Right lobe of liver (tissue), 6 donors: ENCODE measurements at regions not wholly inside any gene's neighbourhood (a gene's known extent, or its start where the extent isn't known, plus 50 kb on each side); places are given as distances from the start of the nearest gene placed in this dataset.

Experiments used
- ATAC-seq, 4 donors: fragments of 200-7000 bp; cut with Tn5 transposase; one replicate each; pipeline ENCODE4 v1.9.1; 2020; ENCODE audit warnings: mild to moderate bottlenecking in 4 of 4, moderate library complexity in 4 of 4
- DNase-seq, 3 donors: peaks; one replicate each; pipeline ENCODE4 v3.0.0-alpha.2; 2020
- H3K27ac ChIP-seq, 3 donors: fragments of 200-600 bp; one replicate each; pipeline ENCODE4 v1.8.0; 2022
- H3K27me3 ChIP-seq, 2 donors: fragments of 200-600 bp; one replicate each; pipeline ENCODE4 v1.8.0; 2022
- H3K36me3 ChIP-seq, 4 donors: fragments of 200-600 bp; sonication (generic) in 1 of 4; one replicate each; pipeline versions ENCODE4 v1.5.1 to v1.8.0; 2017 to 2022; ENCODE audit warnings: control low read depth in 1 of 4
- H3K4me1 ChIP-seq, 4 donors: fragments of 200-600 bp; sonication (generic) in 1 of 4; one replicate each; pipeline versions ENCODE4 v1.5.1 to v1.8.0; 2017 to 2022; ENCODE audit warnings: control low read depth in 1 of 4
- H3K4me3 ChIP-seq, 3 donors: fragments of 200-600 bp; one replicate each; pipeline ENCODE4 v1.8.0; 2022
- H3K9me3 ChIP-seq, 4 donors: fragments of 200-600 bp; sonication (generic) in 1 of 4; one replicate each; pipeline versions ENCODE4 v1.5.1 to v1.8.0; 2017 to 2022; ENCODE audit warnings: control low read depth in 1 of 4
- CTCF ChIP-seq, 4 donors: fragments of 200-600 bp in 3 of 4; fragments of 450-650 bp in 1 of 4; IDR thresholded peaks; one replicate each; pipeline versions ENCODE4 v1.5.1 to v1.8.0; 2016 to 2022; ENCODE audit warnings: antibody characterized with exemption in 4 of 4, mild to moderate bottlenecking in 2 of 4
- POLR2A ChIP-seq: fragments of 450-650 bp; IDR thresholded peaks from one replicate; pipeline ENCODE4 v1.6.1; 2017; ENCODE audit warnings: antibody characterized with exemption, mild to moderate bottlenecking
- WGBS: methylation state at CpG from one replicate; pipeline ENCODE4 v1.1.6; 2018; ENCODE audit warnings: low coverage, low lambda C conversion rate; ENCODE audit not compliant: insufficient coverage; ENCODE audit errors: missing lambda C conversion rate; 5-methylcytosine and 5-hydroxymethylcytosine counted together
- intact Hi-C, 2 donors: fragments of 100-400 bp; cut with DNase I; formaldehyde crosslinking; loops; one replicate each; pipeline versions ENCODE4 v1.11.2 to v1.14.1; 2022
- donor health status: DM: no; HTN: yes; CAD: no.
- donor health status: DM: no; HTN: no; CAD: no.
- donor health status: DM: no; HTN: no; CAD: no.
- donor health status: DM: no; HTN: yes; CAD: no.
- donor health status: DM: no; HTN: yes; CAD: no.

- Histone ChIP-seq H3K27ac (no peak overlapping the region), H3K9me3 (no peaks in the 10 kb centered on the region), H3K4me3 (no peak overlapping the region), H3K36me3 (no peaks in the 10 kb centered on the region), H3K4me1 (peaks cover 0 to 32% (median 9%) of the 10 kb centered on the region in 4 donors), H3K27me3 (no peaks in the 10 kb centered on the region)
- intact Hi-C loops: no loop called here
- DNase-seq (no peak), ATAC-seq (no peak)
- no peak for TF ChIP-seq POLR2A
- no peak for TF ChIP-seq CTCF (IDR thresholded peaks at IDR 0.05)
- 78% methylated on average over 5 of the region's 5 CpGs for WGBS
These were observed 373.9 kb downstream of the DSEL start for GRCh38 chr18:67142604-67143003.

GRCh38 chr18:67140495-67140894 lies 376.0 kb downstream of the DSEL start:
- H3K4me3 ChIP-seq: no peak overlapping the region
- intact Hi-C loops: no loop called here
- H3K27me3 ChIP-seq: no peaks in the 10 kb centered on the region
- DNase-seq (no peak), ATAC-seq (peak; percentile 44 to 72 (median 60))
- peak overlapping the region in 1 of 3 donors; percentile 44 for H3K27ac ChIP-seq
- H3K36me3 ChIP-seq: no peaks in the 10 kb centered on the region
- no peak for TF ChIP-seq CTCF (IDR thresholded peaks at IDR 0.05)
- no peak for TF ChIP-seq POLR2A
- no peaks in the 10 kb centered on the region for H3K9me3 ChIP-seq
- WGBS: 30% methylated on average over 2 of the region's 2 CpGs
- peaks cover 0 to 30% (median 5%) of the 10 kb centered on the region in 4 donors for H3K4me1 ChIP-seq

- peaks cover 0 to 24% (median 3%) of the 10 kb centered on the region in 4 donors for H3K4me1 ChIP-seq
- ATAC-seq (peak; percentile 93 to 98 (median 95)), DNase-seq (peak in 1 of 3 donors; percentile 60)
- no peaks in the 10 kb centered on the region for H3K27me3 ChIP-seq
- no peaks in the 10 kb centered on the region for H3K9me3 ChIP-seq
- TF ChIP-seq POLR2A (no peak), CTCF (IDR thresholded peaks at IDR 0.05) (no peak)
- no peaks in the 10 kb centered on the region for H3K36me3 ChIP-seq
- 21% methylated on average over 1 of the region's 1 CpG for WGBS
- intact Hi-C loops: no loop called here
- H3K4me3 ChIP-seq: no peak overlapping the region
- peak overlapping the region in 2 of 3 donors; percentile 36 to 69 for H3K27ac ChIP-seq
These were observed 376.6 kb downstream of the DSEL start for GRCh38 chr18:67139899-67140298.

- Histone ChIP-seq H3K9me3 (no peaks in the 10 kb centered on the region), H3K4me3 (no peak overlapping the region), H3K36me3 (no peaks in the 10 kb centered on the region), H3K4me1 (peaks cover 0 to 37% (median 7%) of the 10 kb centered on the region in 4 donors), H3K27me3 (no peaks in the 10 kb centered on the region), H3K27ac (no peak overlapping the region)
- intact Hi-C loops: no loop called here
- DNase-seq (no peak), ATAC-seq (no peak)
- no peak for TF ChIP-seq CTCF (IDR thresholded peaks at IDR 0.05)
- no peak for TF ChIP-seq POLR2A
- WGBS: 72% methylated on average over 4 of the region's 4 CpGs
These were observed 380.5 kb downstream of the DSEL start for GRCh38 chr18:67135981-67136380.

DNA sequence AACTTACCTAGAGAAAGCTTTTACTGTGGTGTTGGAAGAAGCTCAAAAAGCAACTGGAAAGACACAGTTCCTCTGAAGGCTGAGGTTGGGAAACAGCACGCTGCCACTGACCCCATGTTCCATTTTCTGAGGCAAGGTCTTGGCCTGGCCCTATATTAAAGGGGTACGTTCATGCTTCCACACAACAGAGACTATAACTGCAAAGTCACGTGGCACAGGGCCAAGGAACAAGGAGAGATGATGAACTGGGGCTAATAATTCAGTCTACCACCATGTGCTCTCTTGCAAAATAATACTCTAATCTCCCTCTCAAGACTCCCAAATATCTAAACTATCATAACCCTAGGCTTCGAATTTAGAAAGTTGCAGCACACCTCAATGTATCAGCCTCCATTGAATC lies 381.6 kb downstream of the DSEL start:
- no peaks in the 10 kb centered on the region for H3K27me3 ChIP-seq
- intact Hi-C loops: no loop called here
- H3K9me3 ChIP-seq: no peaks in the 10 kb centered on the region
- ATAC-seq: no peak
- TF ChIP-seq CTCF (IDR thresholded peaks at IDR 0.05) (no peak), POLR2A (no peak)
- WGBS: 63% methylated on average over 4 of the region's 4 CpGs
- H3K4me1 ChIP-seq: peaks cover 0 to 28% (median 4%) of the 10 kb centered on the region in 4 donors
- no peaks in the 10 kb centered on the region for H3K36me3 ChIP-seq
- no peak overlapping the region for H3K4me3 ChIP-seq
- H3K27ac ChIP-seq: no peak overlapping the region
- DNase-seq: no peak
